GM12864 (cell line): ENCODE measurements at regions not wholly inside any gene's neighbourhood (a gene's known extent, or its start where the extent isn't known, plus 50 kb on each side); places are given as distances from the start of the nearest gene placed in this dataset.

ENCODE experiments used
- DNase-seq: peaks from one replicate; pipeline ENCODE4 v3.0.0-alpha.2; 2011; ENCODE audit warnings: low read depth
- H3K4me3 ChIP-seq: 2 replicates; pipeline ENCODE4 v1.5.1; 2011; ENCODE audit warnings: mild to moderate bottlenecking, low read depth, low read length, control low read depth
- TF ChIP-seq, protein P1 (sequence below): IDR thresholded peaks from 2 replicates; pipeline ENCODE4 v1.5.1; 2011; ENCODE audit warnings: low read depth, mild to moderate bottlenecking, moderate library complexity, low read length, control low read depth, inconsistent platforms; ENCODE audit errors: missing control alignments

GRCh38 chr5:155408465-155408864 lies 394.9 kb downstream of the KIF4B start:
- no peak overlapping the region for H3K4me3 ChIP-seq
- TF ChIP-seq, protein P1, sequence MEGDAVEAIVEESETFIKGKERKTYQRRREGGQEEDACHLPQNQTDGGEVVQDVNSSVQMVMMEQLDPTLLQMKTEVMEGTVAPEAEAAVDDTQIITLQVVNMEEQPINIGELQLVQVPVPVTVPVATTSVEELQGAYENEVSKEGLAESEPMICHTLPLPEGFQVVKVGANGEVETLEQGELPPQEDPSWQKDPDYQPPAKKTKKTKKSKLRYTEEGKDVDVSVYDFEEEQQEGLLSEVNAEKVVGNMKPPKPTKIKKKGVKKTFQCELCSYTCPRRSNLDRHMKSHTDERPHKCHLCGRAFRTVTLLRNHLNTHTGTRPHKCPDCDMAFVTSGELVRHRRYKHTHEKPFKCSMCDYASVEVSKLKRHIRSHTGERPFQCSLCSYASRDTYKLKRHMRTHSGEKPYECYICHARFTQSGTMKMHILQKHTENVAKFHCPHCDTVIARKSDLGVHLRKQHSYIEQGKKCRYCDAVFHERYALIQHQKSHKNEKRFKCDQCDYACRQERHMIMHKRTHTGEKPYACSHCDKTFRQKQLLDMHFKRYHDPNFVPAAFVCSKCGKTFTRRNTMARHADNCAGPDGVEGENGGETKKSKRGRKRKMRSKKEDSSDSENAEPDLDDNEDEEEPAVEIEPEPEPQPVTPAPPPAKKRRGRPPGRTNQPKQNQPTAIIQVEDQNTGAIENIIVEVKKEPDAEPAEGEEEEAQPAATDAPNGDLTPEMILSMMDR: no peak
- no peak for DNase-seq

- TF ChIP-seq, protein P1: no peak
- DNase-seq: no peak
- H3K4me3 ChIP-seq: no peak overlapping the region
These were observed 403.2 kb downstream of the KIF4B start for GRCh38 chr5:155416765-155417164.

- DNase-seq: no peak
- no peak overlapping the region for H3K4me3 ChIP-seq
- TF ChIP-seq, protein P1: no peak
These were observed 405.5 kb downstream of the KIF4B start for GRCh38 chr5:155418960-155419579.

GRCh38 chr5:155430192-155430591 lies 416.6 kb downstream of the KIF4B start:
- TF ChIP-seq, protein P1: no peak
- no peak for DNase-seq

GRCh38 chr5:155434267-155434666 lies 420.7 kb downstream of the KIF4B start:
- DNase-seq: no peak

More at GRCh38 chr5:155430192-155430591, 416.6 kb downstream of the KIF4B start:
- no peak overlapping the region for H3K4me3 ChIP-seq

DNA sequence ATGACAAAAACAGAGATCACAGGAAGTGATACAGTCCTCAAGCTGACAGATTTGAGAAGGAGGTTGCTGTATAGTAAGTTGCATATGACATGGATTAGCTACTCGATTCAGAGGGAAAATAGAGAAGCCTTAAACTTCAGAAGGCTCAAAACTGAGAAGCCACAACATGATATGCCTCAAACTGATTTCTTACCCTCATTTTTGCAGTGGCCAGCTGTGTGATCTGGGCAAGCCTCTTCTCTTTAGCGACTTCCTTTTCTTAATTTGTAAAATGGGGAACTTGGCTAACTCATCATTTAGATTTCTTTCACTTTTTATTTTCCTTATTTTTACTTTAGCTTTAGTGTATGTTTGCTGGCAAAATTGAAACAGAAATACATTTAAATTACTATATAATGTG lies 421.1 kb downstream of the KIF4B start:
- no peak overlapping the region for H3K4me3 ChIP-seq
- no peak for DNase-seq
- TF ChIP-seq, protein P1: no peak

More at GRCh38 chr5:155434267-155434666, 420.7 kb downstream of the KIF4B start:
- H3K4me3 ChIP-seq: no peak overlapping the region
- TF ChIP-seq, protein P1: no peak

DNA sequence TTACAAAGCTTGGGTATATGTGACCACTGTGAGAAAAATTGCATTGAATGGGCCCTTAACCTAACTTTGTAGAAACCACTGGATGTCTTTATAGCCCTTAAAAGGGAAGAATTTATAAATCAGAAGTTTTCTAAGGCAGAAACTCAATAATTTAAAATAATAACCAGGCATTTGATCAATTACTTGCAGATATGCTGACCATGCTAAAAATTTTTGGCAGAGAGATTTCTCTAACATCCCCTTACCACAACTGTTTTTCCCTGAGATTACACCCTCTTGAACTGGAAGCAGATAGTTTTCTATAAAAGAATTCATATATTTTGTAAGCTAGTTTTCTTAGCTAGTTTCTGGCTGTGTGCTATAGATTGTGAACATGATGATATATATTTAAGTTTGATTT lies 428.3 kb downstream of the KIF4B start:
- H3K4me3 ChIP-seq: no peak overlapping the region
- DNase-seq: no peak
- TF ChIP-seq, protein P1: no peak
